ENCODE measurements at regions not wholly inside any gene's neighbourhood (a gene's known extent, or its start where the extent isn't known, plus 50 kb on each side); places are given as distances from the start of the nearest gene placed in this dataset.

DNA sequence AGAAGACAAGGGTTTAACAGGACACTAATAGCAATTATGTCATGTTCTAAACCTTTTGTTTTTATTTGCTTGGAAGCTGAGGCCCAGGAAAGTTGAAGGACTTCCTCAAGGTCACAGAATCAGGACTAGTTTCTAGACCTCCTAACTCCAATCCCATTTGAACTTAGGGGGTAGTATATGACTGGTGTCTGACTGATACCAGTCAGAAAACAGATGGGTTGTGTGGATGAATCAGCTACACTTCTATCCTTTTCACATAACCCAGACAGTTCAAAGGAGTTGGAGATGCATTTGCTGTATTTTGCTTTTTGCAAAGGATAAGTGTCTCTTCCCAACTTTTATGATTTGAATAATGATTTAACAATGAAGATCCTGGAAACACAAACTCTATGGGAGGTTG, 322.5 kb downstream of the HLX start:
- no peaks in the 10 kb centered on the region for H3K27me3 ChIP-seq (ENCODE audit: control insufficient read depth, insufficient read depth, low read length)
- intact Hi-C loops (cut with DNase I): no loop called here
- no peak for FAIRE-seq

DNA sequence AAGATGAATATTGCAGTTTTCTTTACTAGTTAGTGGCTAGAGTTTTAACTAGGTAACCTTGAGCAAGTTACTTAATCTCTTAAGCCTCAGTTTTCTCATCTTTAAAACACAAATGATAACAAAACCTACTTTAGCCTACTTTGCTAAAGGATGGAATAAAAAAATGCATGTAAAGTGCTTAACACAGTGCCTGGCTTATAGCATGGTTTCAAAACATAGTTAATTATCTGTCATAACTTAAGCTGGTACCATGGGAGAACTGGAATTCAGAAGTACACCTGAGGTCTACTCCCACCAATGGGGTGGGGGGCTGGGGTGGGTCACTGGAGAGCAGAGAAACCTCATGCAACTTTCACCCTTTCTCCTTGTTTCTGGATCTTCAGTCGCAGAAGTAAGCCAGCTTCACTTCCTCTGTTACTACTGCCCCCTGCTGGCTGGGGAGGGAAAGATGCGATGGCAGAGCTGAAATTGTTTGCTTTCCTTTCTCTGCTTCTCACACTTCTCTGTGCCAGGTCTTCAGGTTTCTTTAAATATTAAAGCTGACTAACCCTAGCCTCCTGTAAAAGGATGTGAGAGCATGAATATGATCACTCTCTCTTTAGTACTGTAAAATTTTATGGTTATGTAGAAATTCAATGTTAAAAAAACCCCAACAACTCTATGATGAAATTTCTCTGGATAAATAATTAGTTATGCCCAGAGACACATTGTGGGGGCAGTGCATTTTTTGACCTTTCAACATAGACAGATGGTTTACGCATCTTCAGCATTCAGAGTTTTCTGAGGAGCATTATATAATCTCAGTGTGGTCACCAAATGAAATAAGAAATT, 324.2 kb downstream of the HLX start:
- no peaks in the 10 kb centered on the region for H3K36me3 ChIP-seq (ENCODE audit: control insufficient read depth in 2 of 3, insufficient read depth in 3 of 3, low read length in 3 of 3)
- H3K9me3 ChIP-seq (ENCODE audit: control insufficient read depth in 2 of 3, insufficient read depth in 1 of 3, low read length in 3 of 3): no peaks in the 10 kb centered on the region
- no peak overlapping the region for H3K27ac ChIP-seq (ENCODE audit: low read depth in 2 of 2, low read length in 2 of 2)
- H3K4me3 ChIP-seq (ENCODE audit: low read length in 3 of 3): no peak overlapping the region
- intact Hi-C loops (cut with DNase I): no loop called here
- no peaks in the 10 kb centered on the region for H3K4me1 ChIP-seq (ENCODE audit: control insufficient read depth in 2 of 3, insufficient read depth in 2 of 3, low read depth in 1 of 3, low read length in 3 of 3)
- FAIRE-seq (peak; percentile 71), DNase-seq (peak; percentile 76 to 90 (median 79))
- no peak overlapping the region for H3K9ac ChIP-seq (ENCODE audit: low read length in 3 of 3)
- TF ChIP-seq, protein P1, sequence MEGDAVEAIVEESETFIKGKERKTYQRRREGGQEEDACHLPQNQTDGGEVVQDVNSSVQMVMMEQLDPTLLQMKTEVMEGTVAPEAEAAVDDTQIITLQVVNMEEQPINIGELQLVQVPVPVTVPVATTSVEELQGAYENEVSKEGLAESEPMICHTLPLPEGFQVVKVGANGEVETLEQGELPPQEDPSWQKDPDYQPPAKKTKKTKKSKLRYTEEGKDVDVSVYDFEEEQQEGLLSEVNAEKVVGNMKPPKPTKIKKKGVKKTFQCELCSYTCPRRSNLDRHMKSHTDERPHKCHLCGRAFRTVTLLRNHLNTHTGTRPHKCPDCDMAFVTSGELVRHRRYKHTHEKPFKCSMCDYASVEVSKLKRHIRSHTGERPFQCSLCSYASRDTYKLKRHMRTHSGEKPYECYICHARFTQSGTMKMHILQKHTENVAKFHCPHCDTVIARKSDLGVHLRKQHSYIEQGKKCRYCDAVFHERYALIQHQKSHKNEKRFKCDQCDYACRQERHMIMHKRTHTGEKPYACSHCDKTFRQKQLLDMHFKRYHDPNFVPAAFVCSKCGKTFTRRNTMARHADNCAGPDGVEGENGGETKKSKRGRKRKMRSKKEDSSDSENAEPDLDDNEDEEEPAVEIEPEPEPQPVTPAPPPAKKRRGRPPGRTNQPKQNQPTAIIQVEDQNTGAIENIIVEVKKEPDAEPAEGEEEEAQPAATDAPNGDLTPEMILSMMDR (IDR thresholded peaks at IDR 0.05; ENCODE audit: borderline replicate concordance, extremely low read depth, insufficient read depth): peak; percentile 94
- no peaks in the 10 kb centered on the region for H3K27me3 ChIP-seq (ENCODE audit: control insufficient read depth, insufficient read depth, low read length)

More for the DNA sequence above, 322.5 kb downstream of the HLX start:
- no peak overlapping the region for H3K4me3 ChIP-seq (ENCODE audit: low read length in 3 of 3)
- peaks cover 0 to 4% (median 0%) of the 10 kb centered on the region in 3 donors for H3K9me3 ChIP-seq (ENCODE audit: control insufficient read depth in 2 of 3, insufficient read depth in 1 of 3, low read length in 3 of 3)
- H3K4me1 ChIP-seq (ENCODE audit: control insufficient read depth in 2 of 3, insufficient read depth in 2 of 3, low read depth in 1 of 3, low read length in 3 of 3): no peaks in the 10 kb centered on the region
- no peak overlapping the region for H3K9ac ChIP-seq (ENCODE audit: low read length in 3 of 3)
- H3K36me3 ChIP-seq (ENCODE audit: control insufficient read depth in 2 of 3, insufficient read depth in 3 of 3, low read length in 3 of 3): no peaks in the 10 kb centered on the region
- TF ChIP-seq, protein P1 (IDR thresholded peaks at IDR 0.05; ENCODE audit: borderline replicate concordance, extremely low read depth, insufficient read depth): no peak
- H3K27ac ChIP-seq (ENCODE audit: low read depth in 2 of 2, low read length in 2 of 2): no peak overlapping the region
- no peak for DNase-seq

DNA sequence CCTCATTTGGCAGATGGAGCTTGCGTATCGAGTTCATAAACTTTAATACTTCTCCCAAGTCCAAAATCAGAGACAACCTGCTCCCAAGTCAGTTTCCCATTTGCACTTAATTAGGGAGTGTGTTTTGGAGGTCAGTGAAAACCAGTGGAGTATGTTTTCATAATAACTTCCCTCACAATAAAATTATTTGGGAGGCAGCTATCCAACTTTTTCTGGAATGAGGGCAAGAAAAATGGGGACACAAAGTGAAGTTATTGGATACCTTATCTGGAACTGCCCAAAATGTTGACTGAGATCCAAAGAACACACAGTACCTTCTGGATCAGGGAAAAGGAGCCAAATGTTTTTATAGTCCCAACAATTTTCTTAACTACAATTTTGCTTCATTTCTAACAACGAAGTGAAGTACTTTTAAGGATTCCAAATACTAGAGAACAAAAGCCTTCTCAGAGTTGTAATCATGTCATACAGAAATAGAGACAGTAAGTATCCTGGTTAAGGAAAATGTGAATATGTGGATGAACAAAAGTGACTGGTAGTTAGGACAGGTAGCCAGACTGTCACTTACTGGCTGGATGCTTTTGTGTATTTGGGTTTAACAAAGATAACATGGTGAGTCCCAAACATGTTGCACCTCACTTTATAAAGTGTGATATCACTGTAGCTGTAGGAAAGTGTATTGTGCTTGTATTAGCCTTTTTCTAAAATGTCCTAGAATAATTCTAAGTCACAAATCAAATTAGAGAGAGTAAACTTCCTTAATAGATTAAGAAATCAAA, 325.0 kb downstream of the HLX start:
- Histone ChIP-seq H3K9ac (ENCODE audit: low read length in 3 of 3) (no peak overlapping the region), H3K36me3 (ENCODE audit: control insufficient read depth in 2 of 3, insufficient read depth in 3 of 3, low read length in 3 of 3) (no peaks in the 10 kb centered on the region), H3K27me3 (ENCODE audit: control insufficient read depth, insufficient read depth, low read length) (no peaks in the 10 kb centered on the region), H3K4me3 (ENCODE audit: low read length in 3 of 3) (no peak overlapping the region), H3K9me3 (ENCODE audit: control insufficient read depth in 2 of 3, insufficient read depth in 1 of 3, low read length in 3 of 3) (no peaks in the 10 kb centered on the region), H3K27ac (ENCODE audit: low read depth in 2 of 2, low read length in 2 of 2) (no peak overlapping the region), H3K4me1 (ENCODE audit: control insufficient read depth in 2 of 3, insufficient read depth in 2 of 3, low read depth in 1 of 3, low read length in 3 of 3) (no peaks in the 10 kb centered on the region)
- DNase-seq: no peak
- no peak for FAIRE-seq
- intact Hi-C loops (cut with DNase I): no loop called here
- TF ChIP-seq, protein P1 (IDR thresholded peaks at IDR 0.05; ENCODE audit: borderline replicate concordance, extremely low read depth, insufficient read depth): no peak
